HEK293T (cell line): ENCODE measurements at regions not wholly inside any gene's neighbourhood (a gene's known extent, or its start where the extent isn't known, plus 50 kb on each side); places are given as distances from the start of the nearest gene placed in this dataset.

ENCODE experiments used
- FOXA1 ChIP-seq: fragments of 450-650 bp; IDR thresholded peaks from 2 replicates; pipeline ENCODE4 v1.6.1; 2016; ENCODE audit warnings: mild to moderate bottlenecking
- FOXM1 ChIP-seq: fragments of 450-650 bp; IDR thresholded peaks from 2 replicates; pipeline ENCODE4 v1.6.1; 2017; ENCODE audit warnings: mild to moderate bottlenecking, borderline replicate concordance
- NFRKB ChIP-seq: fragments of 450-650 bp; IDR thresholded peaks from 2 replicates; pipeline ENCODE4 v1.6.1; 2016; ENCODE audit warnings: mild to moderate bottlenecking, moderate library complexity
- SP1 ChIP-seq: fragments of 450-650 bp; IDR thresholded peaks from 2 replicates; pipeline ENCODE4 v1.6.1; 2017
- SUZ12 ChIP-seq: fragments of 450-650 bp; IDR thresholded peaks from 2 replicates; pipeline ENCODE4 v1.6.1; 2016; ENCODE audit warnings: mild to moderate bottlenecking
- ZNF384 ChIP-seq: fragments of 450-650 bp; IDR thresholded peaks from 2 replicates; pipeline ENCODE4 v1.6.1; 2016

- no peak for TF ChIP-seq SUZ12
- TF ChIP-seq SP1 = no peak
- TF ChIP-seq FOXM1 = no peak
- TF ChIP-seq NFRKB = no peak
- no peak for TF ChIP-seq ZNF384
- no peak for TF ChIP-seq FOXA1
Measured at GRCh38 chr3:139835830-139836683, 98.9 kb upstream of the CLSTN2 start.
